Tibial nerve (tissue), 4 donors: ENCODE measurements at regions not wholly inside any gene's neighbourhood (a gene's known extent, or its start where the extent isn't known, plus 50 kb on each side); places are given as distances from the start of the nearest gene placed in this dataset.

Experiments used
- CTCF ChIP-seq, 5 experiments: fragments of 200-600 bp in 3 of 5; fragments of 450-650 bp in 2 of 5; sonication (generic) in 3 of 5; IDR thresholded peaks; one replicate each; pipeline ENCODE4 v1.5.1; 2016 to 2019; ENCODE audit warnings: antibody characterized with exemption in 5 of 5, mild to moderate bottlenecking in 3 of 5, moderate library complexity in 2 of 5
- EP300 ChIP-seq, 2 donors: sonication (generic); formaldehyde crosslinking; IDR thresholded peaks; one replicate each; pipeline ENCODE4 v1.6.1; 2017; ENCODE audit warnings: antibody characterized with exemption in 2 of 2, mild to moderate bottlenecking in 1 of 2

- TF ChIP-seq CTCF (IDR thresholded peaks at IDR 0.05) (no peak), EP300 (IDR thresholded peaks at IDR 0.05) (no peak)
Observed at GRCh38 chr11:49442669-49443068, 234.3 kb upstream of the FOLH1 start.
